ENCODE measurements at regions not wholly inside any gene's neighbourhood (a gene's known extent, or its start where the extent isn't known, plus 50 kb on each side); places are given as distances from the start of the nearest gene placed in this dataset.

GRCh38 chr4:23685471-23685870 is 204.4 kb downstream of the PPARGC1A start:
- no peak for TF ChIP-seq EGR1 (IDR thresholded peaks at IDR 0.05; ENCODE audit: low read depth in 2 of 2)
- TF ChIP-seq CTCF (IDR thresholded peaks at IDR 0.05; ENCODE audit: low read depth, low read length, missing input control) = no peak
- no peak for TF ChIP-seq JUND (IDR thresholded peaks at IDR 0.05)
- TF ChIP-seq TAF1 (conservative IDR thresholded peaks at IDR 0.05) = no peak
- TF ChIP-seq ATF3 (IDR thresholded peaks at IDR 0.05) = no peak
- TF ChIP-seq REST (IDR thresholded peaks at IDR 0.05) = no peak
- TF ChIP-seq RAD21 (IDR thresholded peaks at IDR 0.05) = no peak
- TF ChIP-seq FOXA1 (IDR thresholded peaks at IDR 0.05) = no peak
- TF ChIP-seq RXRA (IDR thresholded peaks at IDR 0.05) = no peak
- no peak for TF ChIP-seq SP1 (IDR thresholded peaks at IDR 0.05)
- no peak for TF ChIP-seq NR2F2 (IDR thresholded peaks at IDR 0.05)
